K562 (cell line): ENCODE measurements at regions not wholly inside any gene's neighbourhood (a gene's known extent, or its start where the extent isn't known, plus 50 kb on each side); places are given as distances from the start of the nearest gene placed in this dataset.

Experiments
- ATAC-seq: fragments of 200-7000 bp; cut with Tn5 transposase; 3 replicates; pipeline ENCODE4 v1.9.1; 2020; ENCODE audit warnings: moderate library complexity
- BruUV-seq: library from RNA; stranded (reverse); fragments of 400-500 nt; replicated peaks from 2 replicates; lab custom pipeline; 2021; lab: Mats Ljungman, UMichigan
- CTCF ChIA-PET: fragments of 300-600 bp; formaldehyde crosslinking; extraction: SDS; loops from one replicate; lab custom pipeline; 2021; ENCODE audit warnings: low intra/inter-chr PET ratio; lab: Yijun Ruan, JAX
- POLR2A ChIA-PET: fragments of 300-600, 350-650 bp; sonication (Branson Sonifier 250); formaldehyde crosslinking; extraction: SDS; loops from one replicate; lab custom pipeline; 2021; ENCODE audit warnings: antibody characterized with exemption, inconsistent platforms; lab: Yijun Ruan, JAX
- DNase-seq, 4 experiments: peaks; one replicate each; pipeline versions ENCODE4 v3.0.0 to v3.0.0-alpha.2; 2011 to 2018; ENCODE audit warnings: low spot score in 3 of 4, mixed read lengths in 3 of 4; ENCODE audit errors: extremely low read depth in 1 of 4
- FAIRE-seq: peaks from 2 replicates; lab custom pipeline; 2011; peaks lifted over from hg19 to GRCh38; lab: Jason Lieb, UNC
- H2AFZ ChIP-seq: 2 replicates; pipeline ENCODE4 v1.6.0; 2011; ENCODE audit warnings: low read depth, low read length, control low read depth, inconsistent platforms
- H3K27ac ChIP-seq: fragments of 200-600 bp; 3 replicates; pipeline ENCODE4 v1.8.0; 2011; ENCODE audit warnings: low read depth, mild to moderate bottlenecking, control low read depth, inconsistent platforms, low read length, moderate library complexity, mixed read lengths; ENCODE audit errors: extremely low read depth
- H3K27me3 ChIP-seq, 2 experiments: fragments of 300-600 bp in 1 of 2; 2 replicates in 1 of 2; 3 replicates in 1 of 2; pipeline versions ENCODE4 v1.6.0 to v1.8.0; 2011; ENCODE audit warnings: inconsistent platforms in 2 of 2, low read length in 2 of 2, mild to moderate bottlenecking in 1 of 2, mixed read lengths in 1 of 2, moderate library complexity in 1 of 2; ENCODE audit not compliant: control insufficient read depth in 2 of 2, insufficient read depth in 2 of 2
- H3K36me3 ChIP-seq: fragments of 300-600 bp; 3 replicates; pipeline ENCODE4 v1.8.0; 2011; ENCODE audit warnings: mild to moderate bottlenecking, low read length, inconsistent platforms; ENCODE audit not compliant: control insufficient read depth, insufficient read depth
- H3K4me1 ChIP-seq, 2 experiments: fragments of 200-600 bp in 1 of 2; replicated peaks in 1 of 2; 2 replicates in 1 of 2; 3 replicates in 1 of 2; pipeline versions ENCODE4 v1.5.1 to v1.8.0; 2011; ENCODE audit warnings: inconsistent platforms in 2 of 2, low read length in 2 of 2, mild to moderate bottlenecking in 1 of 2, mixed read lengths in 1 of 2, moderate library complexity in 1 of 2; ENCODE audit not compliant: control insufficient read depth in 2 of 2, insufficient read depth in 2 of 2
- H3K4me2 ChIP-seq: 2 replicates; pipeline ENCODE4 v1.6.1; 2011; ENCODE audit warnings: low read length, control low read depth, inconsistent platforms, mixed read lengths; ENCODE audit not compliant: insufficient read depth
- H3K4me3 ChIP-seq: fragments of 200-600 bp; sonication (generic), shearing (Covaris generic); 2 replicates; pipeline ENCODE4 v1.5.1; 2016; ENCODE audit warnings: control low read depth, inconsistent platforms
- H3K79me2 ChIP-seq: fragments of 200-600 bp; 3 replicates; pipeline ENCODE4 v1.8.0; 2011; ENCODE audit warnings: low read length, inconsistent platforms; ENCODE audit not compliant: control insufficient read depth, insufficient read depth
- H3K9ac ChIP-seq, 2 experiments: 2 replicates each; pipeline versions ENCODE4 v1.6.0 to v1.6.1; 2011; ENCODE audit warnings: low read depth in 2 of 2, low read length in 2 of 2, control low read depth in 1 of 2, inconsistent platforms in 1 of 2, mild to moderate bottlenecking in 1 of 2, mixed read lengths in 1 of 2; ENCODE audit not compliant: insufficient read depth in 1 of 2
- H3K9me1 ChIP-seq: one replicate; pipeline ENCODE4 v1.6.0; 2011; ENCODE audit warnings: inconsistent platforms, mild to moderate bottlenecking, low read length, moderate library complexity; ENCODE audit not compliant: control insufficient read depth, insufficient read depth
- H3K9me3 ChIP-seq: replicated peaks from 2 replicates; pipeline ENCODE4 v1.5.1; 2011; ENCODE audit warnings: low read depth, low read length, inconsistent platforms; ENCODE audit not compliant: control insufficient read depth, insufficient read depth
- H4K20me1 ChIP-seq: replicated peaks from 2 replicates; pipeline ENCODE4 v1.6.1; 2011; ENCODE audit warnings: low read length, inconsistent platforms, mixed read lengths; ENCODE audit not compliant: control insufficient read depth, insufficient read depth
- CBFB ChIP-seq: sonication (generic); formaldehyde crosslinking; IDR thresholded peaks from 2 replicates; pipeline ENCODE4 v1.4.0; 2020; ENCODE audit warnings: mild to moderate bottlenecking, missing genetic modification reagents
- FOSL1 ChIP-seq: fragments of 200-800 bp; sonication (Bioruptor generic); conservative IDR thresholded peaks from 2 replicates; pipeline ENCODE4 v1.6.1; 2016; ENCODE audit warnings: missing genetic modification characterization, missing compliant biosample characterization
- FOXA1 ChIP-seq: fragments of 450-650 bp; IDR thresholded peaks from 2 replicates; pipeline ENCODE4 v1.6.1; 2016; ENCODE audit warnings: mild to moderate bottlenecking, borderline replicate concordance
- NCOA4 ChIP-seq: fragments of 450-650 bp; IDR thresholded peaks from 2 replicates; pipeline ENCODE4 v1.6.1; 2018; ENCODE audit warnings: mild to moderate bottlenecking; ENCODE audit not compliant: partially characterized antibody
- ZNF282 ChIP-seq: sonication (generic); formaldehyde crosslinking; IDR thresholded peaks from 2 replicates; pipeline ENCODE4 v1.8.1; 2023; ENCODE audit warnings: missing genetic modification reagents
- WGBS: fragments of 100-300 bp; shearing (Covaris generic); methylation state at CpG from one replicate; pipeline ENCODE4 v1.1.6; 2016; ENCODE audit warnings: low coverage, mixed read lengths; ENCODE audit not compliant: insufficient coverage; ENCODE audit errors: missing lambda C conversion rate; 5-methylcytosine and 5-hydroxymethylcytosine counted together
- in situ Hi-C: fragments of 300-500 bp; cut with MboI; formaldehyde crosslinking; loops from 4 replicates; pipeline ENCODE4 v1.15.0; 2018; ENCODE audit warnings: inconsistent platforms, mixed read lengths
- intact Hi-C: fragments of 100-400 bp; cut with micrococcal nuclease; formaldehyde crosslinking; loops from 2 replicates; pipeline ENCODE4 v1.14.2; 2022
- TF ChIP-seq, protein P1 (sequence below): fragments of 200-800 bp; sonication (Bioruptor generic); IDR thresholded peaks from 2 replicates; pipeline ENCODE4 v1.6.1; 2017; ENCODE audit warnings: missing genetic modification characterization, missing compliant biosample characterization

GRCh38 chr2:145292166-145292565 lies 772.2 kb upstream of the ZEB2 start:
- no peak for ATAC-seq
- no peaks in the 10 kb centered on the region for H3K27me3 ChIP-seq
- no peaks in the 10 kb centered on the region for H3K79me2 ChIP-seq
- in situ Hi-C loops = no loop called here
- no peak overlapping the region for H3K4me2 ChIP-seq
- CTCF ChIA-PET = no interaction called here
- intact Hi-C loops = no loop called here
- POLR2A ChIA-PET = no interaction called here
- H2AFZ ChIP-seq = no peak overlapping the region
- no peak overlapping the region for H3K9ac ChIP-seq
- TF ChIP-seq CBFB (no peak), FOXA1 (no peak), FOSL1 (tag) (no peak)
- FAIRE-seq = no peak
- H4K20me1 ChIP-seq = no peaks in the 10 kb centered on the region
- H3K9me1 ChIP-seq = no peaks in the 10 kb centered on the region
- no peak overlapping the region for H3K4me3 ChIP-seq
- BruUV-seq = no TSS peak
- no peak overlapping the region for H3K27ac ChIP-seq
- H3K4me1 ChIP-seq = peaks cover 0 to 2% of the 10 kb centered on the region in 2 experiments; a peak in 2 of 5 replicates
- no peak for DNase-seq
- H3K9me3 ChIP-seq = no peaks in the 10 kb centered on the region
- no peaks in the 10 kb centered on the region for H3K36me3 ChIP-seq

GRCh38 chr2:145290986-145291385 lies 771.1 kb upstream of the ZEB2 start:
- Histone ChIP-seq H3K27ac (no peak overlapping the region), H3K9me3 (no peaks in the 10 kb centered on the region), H4K20me1 (no peaks in the 10 kb centered on the region), H3K36me3 (no peaks in the 10 kb centered on the region), H3K9me1 (no peaks in the 10 kb centered on the region), H3K27me3 (no peaks in the 10 kb centered on the region), H2AFZ (no peak overlapping the region), H3K4me2 (no peak overlapping the region), H3K4me3 (no peak overlapping the region), H3K9ac (no peak overlapping the region), H3K4me1 (peaks cover 0 to 2% of the 10 kb centered on the region in 2 experiments; a peak in 2 of 5 replicates), H3K79me2 (no peaks in the 10 kb centered on the region)
- DNase-seq (no peak), FAIRE-seq (no peak), ATAC-seq (no peak)
- 41% methylated on average over 2 of the region's 2 CpGs for WGBS
- in situ Hi-C loops = no loop called here
- BruUV-seq = no TSS peak
- POLR2A ChIA-PET = no interaction called here
- CTCF ChIA-PET = no interaction called here
- intact Hi-C loops = no loop called here
- TF ChIP-seq, protein P1, sequence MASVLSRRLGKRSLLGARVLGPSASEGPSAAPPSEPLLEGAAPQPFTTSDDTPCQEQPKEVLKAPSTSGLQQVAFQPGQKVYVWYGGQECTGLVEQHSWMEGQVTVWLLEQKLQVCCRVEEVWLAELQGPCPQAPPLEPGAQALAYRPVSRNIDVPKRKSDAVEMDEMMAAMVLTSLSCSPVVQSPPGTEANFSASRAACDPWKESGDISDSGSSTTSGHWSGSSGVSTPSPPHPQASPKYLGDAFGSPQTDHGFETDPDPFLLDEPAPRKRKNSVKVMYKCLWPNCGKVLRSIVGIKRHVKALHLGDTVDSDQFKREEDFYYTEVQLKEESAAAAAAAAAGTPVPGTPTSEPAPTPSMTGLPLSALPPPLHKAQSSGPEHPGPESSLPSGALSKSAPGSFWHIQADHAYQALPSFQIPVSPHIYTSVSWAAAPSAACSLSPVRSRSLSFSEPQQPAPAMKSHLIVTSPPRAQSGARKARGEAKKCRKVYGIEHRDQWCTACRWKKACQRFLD = no peak
- no peak for TF ChIP-seq ZNF282 (CRISPR knock-in tag)
- no peak for TF ChIP-seq NCOA4
